GM18861 (cell line): ENCODE measurements at regions not wholly inside any gene's neighbourhood (a gene's known extent, or its start where the extent isn't known, plus 50 kb on each side); places are given as distances from the start of the nearest gene placed in this dataset.

ENCODE experiments used
- ATAC-seq: cut with Tn5 transposase; IDR thresholded peaks from one replicate; pipeline ENCODE4 v1.9.1; 2021; ENCODE audit not compliant: unreplicated experiment

DNA sequence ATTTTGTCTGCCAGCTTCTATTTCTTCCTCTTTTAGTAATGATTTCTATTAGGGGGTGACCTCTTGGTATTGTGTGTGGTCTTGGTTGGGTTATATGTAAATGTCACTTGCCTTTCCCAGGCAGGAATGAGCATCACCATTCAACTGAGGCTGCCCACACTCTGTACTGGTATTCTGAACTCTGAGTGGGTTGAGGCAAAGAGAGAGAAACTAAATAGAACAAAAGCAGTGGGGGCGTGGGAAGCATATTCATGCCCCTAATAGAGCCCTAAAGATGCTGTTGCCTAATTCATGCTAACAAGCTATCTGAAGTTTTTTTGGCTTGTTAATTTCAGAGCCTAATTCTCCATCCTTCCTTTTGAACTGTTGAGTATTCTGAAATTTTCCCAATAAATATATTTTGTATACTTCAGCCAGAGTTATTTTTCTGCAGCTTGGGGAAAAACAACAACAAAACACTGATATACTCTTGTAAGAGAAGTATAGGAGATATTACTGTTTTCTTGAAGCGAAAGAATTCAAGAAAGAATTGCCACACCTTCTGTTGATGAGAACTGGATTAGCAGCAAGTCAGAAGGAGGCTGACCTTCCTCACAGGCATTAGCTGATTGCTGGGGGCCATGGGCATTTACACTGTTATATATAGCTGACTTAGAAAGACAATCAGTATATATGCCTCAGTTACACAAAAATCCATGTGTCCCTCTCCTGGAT is 315.8 kb upstream of the KLF12 start:
- no peak for ATAC-seq

DNA sequence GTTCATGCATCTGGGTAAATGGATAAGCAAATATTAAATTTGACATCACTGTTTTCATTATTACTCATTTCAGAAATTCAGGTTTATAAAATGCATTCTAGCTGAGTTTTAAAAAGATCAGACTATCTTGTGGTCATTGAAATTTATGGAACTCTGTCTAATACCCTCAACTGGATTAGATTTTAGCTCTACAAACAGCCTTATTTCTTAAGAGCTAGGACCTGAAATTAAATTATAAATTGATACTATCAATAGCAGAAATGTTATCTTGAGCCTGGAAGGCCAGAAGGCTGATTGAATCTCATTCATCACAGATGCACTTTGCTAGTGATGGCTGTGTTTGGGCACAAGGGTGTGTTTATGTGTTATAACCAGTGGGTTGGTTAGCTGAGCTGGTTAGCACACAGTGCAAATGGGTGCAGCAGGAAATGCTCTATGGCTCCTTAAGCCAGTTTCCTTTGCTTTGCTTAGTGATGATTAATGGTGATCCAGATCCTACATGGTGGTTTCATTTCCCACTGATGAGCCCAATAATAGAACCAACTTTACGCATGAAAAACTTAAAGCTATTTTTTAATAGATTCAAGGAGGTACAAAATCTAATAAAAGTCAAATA is 310.8 kb upstream of the KLF12 start:
- no peak for ATAC-seq

DNA sequence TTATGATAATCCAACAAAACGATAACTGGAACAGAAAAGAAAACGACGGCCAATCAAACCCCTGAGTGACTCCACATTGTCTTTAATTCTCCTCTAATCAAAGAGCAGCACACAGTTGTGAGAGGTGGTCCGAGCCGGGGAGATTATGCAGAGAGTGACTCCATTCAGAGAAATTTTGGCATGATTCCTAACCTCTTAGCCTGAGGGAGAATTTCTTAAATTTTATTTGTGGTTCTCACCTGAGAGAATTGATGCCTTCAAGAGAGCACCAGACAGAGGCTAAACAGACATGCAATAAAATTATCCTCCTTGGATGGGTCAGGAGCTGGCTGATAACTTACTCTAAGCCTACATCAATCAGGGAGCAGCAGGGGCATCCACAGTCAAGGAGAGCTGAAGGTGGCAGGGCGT is 310.0 kb upstream of the KLF12 start:
- no peak for ATAC-seq

DNA sequence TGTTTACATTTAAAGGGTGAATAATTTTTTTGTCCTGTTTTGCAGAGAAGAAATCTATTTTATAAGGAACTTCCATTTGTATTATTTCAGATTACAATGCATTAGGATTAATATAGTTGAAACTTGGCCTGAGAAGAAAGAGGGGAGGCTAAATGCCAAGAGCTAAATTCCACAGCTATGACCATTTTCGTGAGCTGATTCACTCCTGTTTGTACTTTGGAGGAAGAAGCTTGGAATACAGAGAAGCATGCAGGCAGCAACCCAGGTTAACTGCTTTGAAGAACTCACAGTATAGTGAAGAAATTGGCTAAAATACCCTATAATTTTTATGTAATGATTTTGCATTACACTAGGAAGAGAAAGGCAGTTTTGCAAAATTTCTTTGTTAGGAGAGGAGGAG is 309.4 kb upstream of the KLF12 start:
- no peak for ATAC-seq

DNA sequence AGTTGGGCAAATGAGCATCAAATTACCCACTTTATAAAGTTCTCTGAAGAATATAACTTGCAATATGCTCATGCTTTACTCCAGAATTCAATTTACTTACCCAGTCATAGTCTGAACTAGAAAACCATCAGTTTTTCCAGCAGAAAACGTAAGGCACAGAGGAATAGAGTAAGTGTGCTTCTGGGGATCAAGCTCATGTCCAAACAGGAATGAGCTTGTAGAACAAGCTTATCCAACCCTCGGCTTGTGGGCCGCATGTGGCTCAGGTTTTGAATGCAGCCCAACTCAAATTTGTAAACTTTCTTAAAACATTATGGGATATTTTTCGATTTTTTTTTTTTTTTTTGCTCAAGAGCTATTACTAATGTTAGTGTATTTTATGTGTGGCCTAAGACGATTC is 308.5 kb upstream of the KLF12 start:
- no peak for ATAC-seq

DNA sequence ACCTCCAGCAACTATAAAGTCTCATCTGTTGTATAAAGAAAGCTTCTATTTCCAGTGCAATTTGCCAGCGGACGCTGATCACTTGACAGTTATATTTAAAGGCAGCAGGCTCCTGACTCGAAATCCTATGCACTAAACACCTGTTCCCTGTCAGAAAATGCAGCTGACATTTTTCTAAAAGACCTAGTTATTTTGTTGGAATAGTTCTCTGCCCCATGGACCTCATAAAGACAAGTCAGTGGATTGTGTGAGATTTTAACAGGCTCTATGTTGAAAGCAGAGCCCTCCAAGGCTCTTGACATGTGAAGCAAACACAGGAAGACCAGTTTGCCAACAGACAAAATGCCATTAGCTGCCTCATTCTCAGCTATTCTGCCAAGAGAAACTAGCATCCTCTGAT is 304.7 kb upstream of the KLF12 start:
- no peak for ATAC-seq

DNA sequence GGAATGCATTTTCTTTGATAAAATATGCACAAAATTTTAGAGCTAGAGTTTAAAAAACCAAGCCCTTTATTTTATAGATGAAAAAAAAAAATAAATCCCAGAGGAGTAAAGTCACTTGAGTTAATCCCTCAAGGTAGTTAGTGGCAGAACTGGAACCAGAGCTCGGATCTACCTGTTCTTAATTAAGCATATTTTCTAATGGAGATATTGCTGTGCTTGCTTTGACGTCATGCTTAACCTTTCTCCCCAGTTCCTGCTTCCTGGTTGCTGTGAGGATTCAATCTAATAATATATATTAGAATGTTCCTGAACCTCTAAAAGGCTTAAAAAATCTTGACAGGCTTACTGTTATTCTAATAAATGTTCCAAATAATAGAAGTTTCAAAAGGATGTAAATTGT is 300.6 kb upstream of the KLF12 start:
- ATAC-seq: no peak

DNA sequence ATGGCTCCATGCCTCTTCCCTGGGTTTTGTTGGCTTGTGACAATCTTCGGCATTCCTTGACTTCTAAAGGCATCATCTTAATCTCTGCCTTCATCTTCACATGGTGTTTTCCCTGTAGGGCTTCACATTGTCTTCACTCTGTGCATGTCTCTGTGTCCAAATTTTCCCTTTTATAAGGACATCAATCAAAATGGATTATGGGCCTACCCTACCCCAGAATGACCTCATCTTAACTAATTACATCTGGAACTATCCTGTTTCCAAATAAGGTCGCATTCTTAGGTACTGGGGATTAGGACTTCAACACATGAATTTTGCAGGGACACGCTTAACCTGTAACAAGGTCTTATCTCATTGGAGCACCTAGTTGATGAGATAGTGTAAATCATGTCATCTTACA is 290.3 kb upstream of the KLF12 start:
- ATAC-seq: no peak

DNA sequence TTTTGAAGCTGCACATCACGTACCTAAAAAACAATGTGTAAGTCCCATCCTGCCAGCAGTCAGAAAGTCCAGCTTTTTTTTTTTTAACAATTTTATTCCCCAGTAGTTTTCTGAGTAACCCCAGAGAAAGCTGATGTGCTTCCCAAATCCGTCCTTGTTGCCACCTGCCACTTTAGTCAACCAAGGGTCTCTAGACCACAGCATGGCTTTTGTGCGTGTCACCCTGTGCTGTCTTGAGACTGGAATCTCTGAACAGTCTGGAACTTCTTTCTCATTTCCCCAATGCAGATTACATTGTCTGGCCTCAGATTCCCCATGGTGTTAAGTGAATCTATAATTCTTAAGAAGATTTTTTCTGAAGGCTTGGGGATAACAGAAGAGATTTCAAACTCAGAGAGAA is 289.2 kb upstream of the KLF12 start:
- no peak for ATAC-seq

DNA sequence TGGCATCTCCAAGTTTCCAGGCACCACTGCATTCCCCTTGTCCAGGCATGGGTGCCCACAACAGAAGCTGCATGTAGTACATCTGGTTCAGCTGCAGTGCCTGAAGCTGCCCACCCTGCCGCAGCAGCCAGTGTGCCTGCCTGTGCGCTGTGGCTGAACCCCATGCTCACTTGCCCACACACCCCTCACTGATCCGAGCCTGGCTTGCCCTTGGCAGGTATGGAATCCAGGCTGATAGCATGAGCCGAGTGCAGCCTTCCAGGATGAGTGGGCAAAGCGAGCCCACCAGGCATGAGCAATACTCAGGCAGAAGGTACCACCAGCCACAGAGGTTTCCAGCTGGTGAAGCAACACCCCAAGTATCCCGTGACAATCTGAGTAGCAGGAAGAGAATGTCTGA is 280.3 kb upstream of the KLF12 start:
- ATAC-seq: no peak

DNA sequence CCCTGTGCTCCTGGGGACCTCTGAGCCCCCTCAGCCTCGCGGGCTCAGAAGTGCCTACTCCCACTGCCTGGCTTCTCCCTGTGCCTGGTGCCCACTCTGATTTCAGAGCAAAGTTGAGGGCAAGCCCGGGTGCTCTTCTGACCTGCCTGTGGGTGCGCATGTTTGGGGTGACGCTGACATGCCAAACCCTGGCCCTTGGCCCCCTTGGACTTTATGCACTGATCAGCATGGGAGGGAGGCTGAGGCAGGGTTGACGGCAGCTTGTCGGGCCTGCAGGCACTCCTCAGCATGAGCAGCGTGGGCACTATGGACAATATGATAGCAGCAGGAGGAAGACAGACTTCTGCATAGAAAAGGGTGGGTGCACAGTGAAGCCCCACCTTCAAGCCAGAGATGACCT is 279.3 kb upstream of the KLF12 start:
- no peak for ATAC-seq

DNA sequence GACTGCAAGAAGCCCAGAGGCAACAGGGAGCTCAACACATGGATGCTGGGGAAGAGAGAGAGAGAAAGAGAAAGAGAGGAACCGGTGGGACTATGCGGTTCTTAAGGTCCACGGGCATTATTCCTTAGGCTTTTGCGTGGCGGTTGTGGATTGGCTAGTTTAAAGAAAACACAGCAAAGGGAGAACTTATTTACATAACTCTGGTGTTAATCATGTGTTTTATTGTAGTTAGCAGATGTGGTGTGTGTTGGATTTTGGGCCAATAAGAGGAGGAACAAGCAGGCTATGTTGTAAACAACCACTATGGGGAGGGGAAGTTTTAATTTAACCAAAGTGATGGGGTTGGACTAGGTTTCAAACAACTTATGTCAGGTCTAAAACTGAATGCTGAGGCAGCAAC is 275.3 kb upstream of the KLF12 start:
- ATAC-seq: no peak

DNA sequence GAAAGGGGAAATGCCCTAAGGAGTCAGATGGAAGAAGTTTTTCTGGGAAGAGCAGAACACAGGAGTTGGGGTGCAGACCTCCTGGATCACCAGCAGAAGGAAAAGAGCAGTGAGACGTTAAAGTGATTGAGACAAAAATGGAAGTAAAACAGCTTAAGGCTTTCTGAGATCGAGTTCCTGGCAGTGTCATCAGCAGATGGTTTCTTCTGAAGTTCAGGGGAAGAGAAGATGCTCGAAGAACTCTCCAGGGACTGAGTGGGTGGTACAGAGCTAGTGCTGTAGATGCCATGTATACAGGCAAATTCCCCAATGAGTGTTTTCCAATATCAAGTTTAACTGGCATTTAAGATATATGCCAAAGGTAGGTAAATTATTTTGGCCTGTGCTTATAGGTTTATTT is 272.2 kb upstream of the KLF12 start:
- no peak for ATAC-seq

DNA sequence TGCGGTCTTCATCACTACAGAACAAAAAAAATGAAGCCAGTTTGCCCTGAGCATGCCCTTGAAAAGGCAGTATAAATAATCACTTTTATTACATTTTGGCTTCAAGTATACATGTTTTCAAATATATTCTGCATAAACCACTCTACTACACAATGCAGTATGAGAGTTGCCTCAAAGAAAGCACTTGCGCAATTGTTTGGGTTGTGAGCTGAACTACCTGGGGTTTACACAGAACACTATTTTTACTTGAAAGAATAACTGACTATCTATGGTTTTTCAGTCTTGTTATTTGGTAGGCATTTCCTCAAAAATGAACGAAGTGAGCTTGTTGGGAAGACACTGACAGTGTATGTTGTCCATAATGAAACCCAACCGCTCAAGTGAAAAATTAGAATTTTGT is 264.4 kb upstream of the KLF12 start:
- no peak for ATAC-seq

DNA sequence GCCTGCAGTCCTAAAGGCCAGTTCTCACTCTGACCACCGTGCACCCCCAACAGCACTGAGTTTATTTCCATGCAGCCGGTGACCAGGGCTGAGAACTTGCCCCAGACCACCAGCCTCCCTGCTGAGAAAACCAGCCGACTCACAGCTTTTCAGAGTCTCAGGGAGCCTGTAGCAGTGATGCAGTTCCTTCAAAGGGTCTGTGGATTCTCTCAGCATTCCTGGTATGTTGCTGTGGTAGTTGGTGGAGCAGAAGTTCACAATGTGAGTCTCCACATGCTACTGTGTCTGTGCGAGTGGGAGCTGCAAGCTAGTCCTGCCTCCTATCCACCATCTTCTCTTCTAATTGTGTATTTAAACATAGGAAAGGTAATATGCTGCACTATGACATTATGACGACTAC is 254.9 kb upstream of the KLF12 start:
- ATAC-seq: no peak

DNA sequence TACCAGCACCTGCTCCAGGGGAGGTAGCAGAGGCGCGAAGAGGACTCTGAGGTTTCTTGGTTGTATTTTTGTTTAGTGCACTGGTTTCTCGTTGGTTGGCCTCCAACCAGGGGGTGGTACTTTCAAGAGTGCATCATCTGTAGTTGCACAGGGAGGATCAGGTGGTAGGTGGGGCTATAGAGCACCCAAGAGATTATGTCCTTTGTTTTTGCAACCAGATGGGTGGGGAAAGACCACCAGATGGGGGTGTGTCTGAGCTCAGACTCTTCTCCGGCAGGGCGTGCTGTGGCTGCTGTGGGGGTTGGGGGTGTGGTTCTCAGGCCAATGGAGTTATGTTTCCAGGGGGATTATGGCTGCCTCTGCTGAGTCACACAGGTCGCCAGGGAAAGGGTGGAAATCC is 254.4 kb upstream of the KLF12 start:
- ATAC-seq: no peak

DNA sequence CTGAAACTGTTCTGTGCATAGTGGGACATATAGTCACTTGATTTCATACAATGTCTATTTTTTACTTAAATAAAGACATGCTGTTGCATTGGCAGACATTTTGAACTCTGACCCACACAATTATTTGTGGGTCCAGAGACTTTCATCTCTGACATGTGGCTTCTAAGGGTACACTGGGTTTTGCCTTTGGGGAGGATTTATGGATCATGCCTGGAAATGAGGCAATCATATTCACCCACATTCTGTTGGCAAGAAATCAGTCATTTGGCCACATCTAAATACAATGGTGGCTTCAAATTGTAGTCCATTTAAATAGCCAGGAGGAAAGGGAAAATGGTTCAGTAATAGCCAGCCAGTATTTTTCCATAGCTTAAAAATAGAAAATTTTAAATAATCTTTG is 238.3 kb upstream of the KLF12 start:
- ATAC-seq: no peak

DNA sequence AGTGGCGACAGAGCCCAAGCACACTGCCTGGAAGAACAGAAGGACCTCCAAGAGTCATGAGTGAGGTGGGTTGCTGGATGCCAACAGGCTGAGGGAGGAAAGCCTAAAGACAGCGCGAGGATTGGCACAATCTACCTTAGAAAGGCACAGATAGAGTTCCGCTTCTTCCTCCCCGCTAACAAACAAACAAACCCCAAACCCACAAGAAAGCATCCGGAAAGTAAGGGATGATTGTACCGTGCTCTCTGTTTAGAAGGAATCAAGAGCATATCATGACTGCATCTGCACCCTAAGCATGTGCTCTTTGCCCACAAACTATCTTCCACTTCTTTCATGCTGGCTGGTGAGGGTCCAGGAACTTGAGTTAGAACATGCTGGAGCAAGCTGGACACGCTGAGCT is 233.0 kb upstream of the KLF12 start:
- no peak for ATAC-seq

DNA sequence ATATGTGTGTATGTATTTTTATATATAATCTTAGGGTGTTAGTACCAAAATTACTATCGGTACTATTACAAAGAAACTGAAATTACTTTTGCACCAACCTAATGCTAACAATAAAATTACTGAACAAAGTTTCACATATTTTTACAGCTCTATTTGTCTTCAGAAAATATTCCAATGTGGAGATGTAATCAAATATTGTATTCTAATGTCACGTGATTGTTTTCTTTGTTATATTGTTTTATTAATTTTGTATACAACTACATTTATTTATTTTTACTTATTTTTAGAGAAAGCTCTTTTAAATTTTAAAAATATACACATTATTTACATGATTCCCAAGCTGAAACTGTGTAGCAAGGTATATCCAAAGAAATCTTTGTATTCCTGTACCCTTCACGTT is 227.1 kb upstream of the KLF12 start:
- no peak for ATAC-seq

DNA sequence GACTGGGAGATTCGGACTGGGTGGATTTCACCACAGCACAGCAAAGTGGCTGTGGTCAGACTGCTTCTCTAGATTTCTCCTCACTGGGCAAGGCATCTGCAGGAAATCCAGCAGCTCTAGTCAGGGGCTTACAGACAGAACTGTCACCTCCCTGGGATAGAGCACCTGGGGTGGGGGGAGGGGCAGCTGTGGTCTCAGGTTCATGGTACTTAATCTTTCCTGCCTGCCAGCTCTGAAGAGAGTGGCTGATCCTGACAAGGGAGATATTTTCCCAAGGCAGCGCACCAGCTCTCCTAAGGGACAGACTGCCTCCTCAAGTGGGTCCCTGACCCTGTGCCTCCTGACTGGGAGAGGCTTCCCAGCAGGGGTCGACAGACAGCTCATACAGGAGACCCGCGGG is 212.8 kb upstream of the KLF12 start:
- ATAC-seq: no peak

DNA sequence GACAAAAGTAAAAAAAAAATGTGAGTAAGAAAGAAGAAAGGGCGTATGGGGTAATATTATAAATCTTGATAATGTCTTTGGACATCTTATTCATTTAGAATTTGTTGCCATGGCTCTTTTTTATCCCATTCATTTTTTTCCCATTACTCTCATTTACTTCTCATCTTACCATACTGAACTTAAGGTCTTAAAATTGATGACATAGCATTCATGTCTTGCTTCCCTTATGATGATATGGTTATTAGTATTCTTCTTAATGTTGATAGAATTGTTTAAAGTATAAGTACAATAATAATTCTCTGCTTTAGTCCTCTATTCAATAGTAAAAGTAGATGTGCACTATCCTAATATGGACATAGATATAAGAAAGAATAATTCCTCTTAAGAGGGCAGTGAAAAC is 204.1 kb upstream of the KLF12 start:
- no peak for ATAC-seq

DNA sequence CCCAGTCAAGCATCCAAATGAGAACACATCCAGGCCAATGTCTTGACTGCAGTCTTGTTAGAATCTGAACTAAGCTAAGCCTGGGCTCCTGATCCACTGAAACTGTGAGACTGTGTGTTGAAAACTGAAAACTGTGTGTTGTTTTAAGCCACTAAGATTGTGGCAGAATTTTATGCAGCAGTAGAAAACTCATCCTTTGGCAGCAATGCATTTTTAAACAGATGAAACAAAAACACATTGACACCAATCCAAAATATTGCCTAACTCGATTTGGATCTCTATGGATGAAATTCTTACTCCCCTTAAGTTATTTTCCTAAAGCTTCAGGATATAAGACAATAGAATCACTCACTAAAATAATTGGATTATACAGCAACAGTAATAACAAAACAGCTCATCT is 202.3 kb upstream of the KLF12 start:
- ATAC-seq: no peak

DNA sequence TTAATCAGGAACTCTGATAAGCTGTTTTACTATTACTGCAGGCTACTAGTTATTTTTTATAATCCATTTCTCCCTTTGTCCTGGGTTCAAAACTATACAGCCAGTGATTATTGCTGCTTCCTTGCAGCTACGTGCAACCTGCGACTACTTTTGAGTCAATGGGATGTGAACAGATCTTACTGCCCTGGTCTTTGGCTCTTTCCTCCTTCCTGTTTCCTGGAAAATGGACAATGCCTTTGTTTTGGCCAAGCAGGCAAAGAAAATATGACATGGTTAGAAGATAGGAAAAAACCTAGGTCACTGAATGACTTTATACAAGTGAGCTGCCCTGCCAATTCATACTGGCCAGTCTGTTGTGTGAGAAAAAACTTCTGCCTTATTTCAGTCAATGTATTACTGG is 201.2 kb upstream of the KLF12 start:
- ATAC-seq: no peak
